ENCODE measurements at regions not wholly inside any gene's neighbourhood (a gene's known extent, or its start where the extent isn't known, plus 50 kb on each side); places are given as distances from the start of the nearest gene placed in this dataset.
A peak's percentile ranks its signal among the peaks of the same experiment; 100 is the strongest.

GRCh38 chr9:89655990-89656657 is 51.3 kb downstream of the GADD45G start:
- Histone ChIP-seq H3K27ac (ENCODE audit: low read depth, low read length) (no peak overlapping the region), H3K4me3 (ENCODE audit: low read depth, low read length) (no peak overlapping the region), H3K27me3 (ENCODE audit: control insufficient read depth, insufficient read depth, low read length) (no peaks in the 10 kb centered on the region), H3K36me3 (ENCODE audit: control insufficient read depth, insufficient read depth, low read length) (no peaks in the 10 kb centered on the region), H3K4me1 (ENCODE audit: control insufficient read depth, insufficient read depth, low read length) (peaks cover 42% of the 10 kb centered on the region), H3K9me3 (ENCODE audit: control insufficient read depth, insufficient read depth, low read length) (no peaks in the 10 kb centered on the region)
- 83% methylated on average over 18 of the region's 18 CpGs for WGBS (ENCODE audit: insufficient coverage)
- DNase-seq (ENCODE audit: low read depth in 4 of 6, low spot score in 6 of 6), result no peak

GRCh38 chr9:89657295-89657694 is 52.5 kb downstream of the GADD45G start:
- Histone ChIP-seq H3K27me3 (ENCODE audit: control insufficient read depth, insufficient read depth, low read length) (no peaks in the 10 kb centered on the region), H3K4me1 (ENCODE audit: control insufficient read depth, insufficient read depth, low read length) (peaks cover 54% of the 10 kb centered on the region), H3K9me3 (ENCODE audit: control insufficient read depth, insufficient read depth, low read length) (no peaks in the 10 kb centered on the region), H3K4me3 (ENCODE audit: low read depth, low read length) (no peak overlapping the region), H3K36me3 (ENCODE audit: control insufficient read depth, insufficient read depth, low read length) (no peaks in the 10 kb centered on the region), H3K27ac (ENCODE audit: low read depth, low read length) (no peak overlapping the region)
- WGBS (ENCODE audit: insufficient coverage), result 93% methylated on average over 3 of the region's 5 CpGs
- peak in 1 of 6 donors; percentile 40 for DNase-seq (ENCODE audit: low read depth in 4 of 6, low spot score in 6 of 6)

- DNase-seq (ENCODE audit: low read depth in 4 of 6, low spot score in 6 of 6), result no peak
- 90% methylated on average over 2 of the region's 4 CpGs for WGBS (ENCODE audit: insufficient coverage)
- H3K36me3 ChIP-seq (ENCODE audit: control insufficient read depth, insufficient read depth, low read length), result no peaks in the 10 kb centered on the region
- peaks cover 58% of the 10 kb centered on the region for H3K4me1 ChIP-seq (ENCODE audit: control insufficient read depth, insufficient read depth, low read length)
- H3K4me3 ChIP-seq (ENCODE audit: low read depth, low read length), result no peak overlapping the region
- no peak overlapping the region for H3K27ac ChIP-seq (ENCODE audit: low read depth, low read length)
- no peaks in the 10 kb centered on the region for H3K27me3 ChIP-seq (ENCODE audit: control insufficient read depth, insufficient read depth, low read length)
- H3K9me3 ChIP-seq (ENCODE audit: control insufficient read depth, insufficient read depth, low read length), result no peaks in the 10 kb centered on the region
Observed at GRCh38 chr9:89657765-89658164, 53.0 kb downstream of the GADD45G start.

- 22% methylated on average over 5 of the region's 5 CpGs for WGBS (ENCODE audit: insufficient coverage)
- Histone ChIP-seq H3K36me3 (ENCODE audit: control insufficient read depth, insufficient read depth, low read length) (no peaks in the 10 kb centered on the region), H3K4me1 (ENCODE audit: control insufficient read depth, insufficient read depth, low read length) (peaks cover 65% of the 10 kb centered on the region), H3K9me3 (ENCODE audit: control insufficient read depth, insufficient read depth, low read length) (no peaks in the 10 kb centered on the region), H3K27ac (ENCODE audit: low read depth, low read length) (no peak overlapping the region), H3K27me3 (ENCODE audit: control insufficient read depth, insufficient read depth, low read length) (no peaks in the 10 kb centered on the region), H3K4me3 (ENCODE audit: low read depth, low read length) (no peak overlapping the region)
- DNase-seq (ENCODE audit: low read depth in 4 of 6, low spot score in 6 of 6), result peak in 2 of 6 donors; percentile 45 to 48
Observed at GRCh38 chr9:89658401-89658800, 53.6 kb downstream of the GADD45G start.

- H3K9me3 ChIP-seq (ENCODE audit: control insufficient read depth, insufficient read depth, low read length), result no peaks in the 10 kb centered on the region
- H3K36me3 ChIP-seq (ENCODE audit: control insufficient read depth, insufficient read depth, low read length), result no peaks in the 10 kb centered on the region
- WGBS (ENCODE audit: insufficient coverage), result 100% methylated on average over 5 of the region's 6 CpGs
- peaks cover 66% of the 10 kb centered on the region for H3K4me1 ChIP-seq (ENCODE audit: control insufficient read depth, insufficient read depth, low read length)
- H3K27ac ChIP-seq (ENCODE audit: low read depth, low read length), result no peak overlapping the region
- H3K4me3 ChIP-seq (ENCODE audit: low read depth, low read length), result no peak overlapping the region
- H3K27me3 ChIP-seq (ENCODE audit: control insufficient read depth, insufficient read depth, low read length), result no peaks in the 10 kb centered on the region
- no peak for DNase-seq (ENCODE audit: low read depth in 4 of 6, low spot score in 6 of 6)
Observed at GRCh38 chr9:89658931-89659330, 54.1 kb downstream of the GADD45G start.

DNA sequence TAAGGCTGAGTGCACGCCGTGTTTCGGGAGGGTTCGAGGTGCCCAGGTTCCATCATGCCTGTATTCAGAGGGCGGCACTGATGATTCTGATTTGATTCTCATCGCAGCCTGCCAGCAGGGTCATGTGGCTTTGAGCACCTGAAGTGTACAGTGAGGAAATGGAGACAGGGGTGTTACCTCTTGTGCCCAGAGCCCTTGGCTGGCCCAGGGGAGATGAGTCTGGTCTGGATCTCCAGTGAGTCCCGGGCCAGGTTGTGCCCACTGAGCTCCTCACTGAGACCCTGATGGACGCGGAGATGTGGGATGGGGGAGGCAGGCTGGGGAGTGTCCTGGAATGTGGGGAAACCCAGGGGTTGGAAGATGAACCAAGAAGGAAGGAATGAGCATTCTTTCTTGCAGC is 54.7 kb downstream of the GADD45G start:
- H3K4me1 ChIP-seq (ENCODE audit: control insufficient read depth, insufficient read depth, low read length), result peaks cover 65% of the 10 kb centered on the region
- H3K4me3 ChIP-seq (ENCODE audit: low read depth, low read length), result no peak overlapping the region
- WGBS (ENCODE audit: insufficient coverage), result 97% methylated on average over 9 of the region's 9 CpGs
- no peaks in the 10 kb centered on the region for H3K9me3 ChIP-seq (ENCODE audit: control insufficient read depth, insufficient read depth, low read length)
- no peak for DNase-seq (ENCODE audit: low read depth in 4 of 6, low spot score in 6 of 6)
- no peak overlapping the region for H3K27ac ChIP-seq (ENCODE audit: low read depth, low read length)
- no peaks in the 10 kb centered on the region for H3K27me3 ChIP-seq (ENCODE audit: control insufficient read depth, insufficient read depth, low read length)
- no peaks in the 10 kb centered on the region for H3K36me3 ChIP-seq (ENCODE audit: control insufficient read depth, insufficient read depth, low read length)

DNA sequence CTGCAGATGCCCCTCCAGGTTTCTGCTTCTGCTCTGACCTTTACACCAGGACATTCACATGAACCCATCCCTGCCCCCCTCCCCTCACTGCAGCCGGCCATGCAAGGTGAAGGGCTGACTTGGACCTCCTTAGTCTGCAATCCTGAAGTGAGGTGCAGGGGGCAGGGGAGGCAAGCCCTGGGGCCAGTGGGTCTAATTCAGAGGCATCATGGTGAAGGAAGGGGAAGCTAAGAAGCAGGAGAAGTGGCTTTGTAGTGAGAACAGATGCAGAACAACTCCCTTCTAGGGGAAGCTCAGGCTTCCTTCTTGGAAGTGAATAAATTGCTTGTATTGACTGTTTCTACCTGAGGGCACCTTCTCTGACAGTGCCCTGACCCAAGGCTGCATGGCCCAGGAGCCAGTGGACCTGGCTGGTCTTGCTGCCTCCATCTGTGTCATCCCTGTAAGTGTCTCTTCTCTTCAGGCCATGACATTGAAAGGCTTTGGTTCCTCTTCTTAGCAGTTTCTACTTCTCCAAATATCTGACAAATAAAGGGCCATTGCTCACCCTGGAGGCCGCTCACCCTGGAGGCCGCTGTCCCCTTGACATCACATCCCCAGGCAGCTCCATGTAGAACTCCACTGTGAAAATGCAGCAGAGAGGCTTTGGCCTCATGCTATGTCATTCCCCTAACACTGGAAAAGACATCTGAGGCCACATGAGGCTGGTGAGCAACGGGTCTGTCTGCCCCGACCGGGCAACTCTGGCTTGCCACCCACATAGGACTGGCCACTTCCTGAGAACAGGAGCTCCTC is 55.3 kb downstream of the GADD45G start:
- no peaks in the 10 kb centered on the region for H3K9me3 ChIP-seq (ENCODE audit: control insufficient read depth, insufficient read depth, low read length)
- 95% methylated on average over 5 of the region's 6 CpGs for WGBS (ENCODE audit: insufficient coverage)
- no peak for DNase-seq (ENCODE audit: low read depth in 4 of 6, low spot score in 6 of 6)
- H3K4me1 ChIP-seq (ENCODE audit: control insufficient read depth, insufficient read depth, low read length), result peaks cover 59% of the 10 kb centered on the region
- H3K36me3 ChIP-seq (ENCODE audit: control insufficient read depth, insufficient read depth, low read length), result no peaks in the 10 kb centered on the region
- H3K27me3 ChIP-seq (ENCODE audit: control insufficient read depth, insufficient read depth, low read length), result no peaks in the 10 kb centered on the region
- H3K27ac ChIP-seq (ENCODE audit: low read depth, low read length), result no peak overlapping the region
- no peak overlapping the region for H3K4me3 ChIP-seq (ENCODE audit: low read depth, low read length)

DNA sequence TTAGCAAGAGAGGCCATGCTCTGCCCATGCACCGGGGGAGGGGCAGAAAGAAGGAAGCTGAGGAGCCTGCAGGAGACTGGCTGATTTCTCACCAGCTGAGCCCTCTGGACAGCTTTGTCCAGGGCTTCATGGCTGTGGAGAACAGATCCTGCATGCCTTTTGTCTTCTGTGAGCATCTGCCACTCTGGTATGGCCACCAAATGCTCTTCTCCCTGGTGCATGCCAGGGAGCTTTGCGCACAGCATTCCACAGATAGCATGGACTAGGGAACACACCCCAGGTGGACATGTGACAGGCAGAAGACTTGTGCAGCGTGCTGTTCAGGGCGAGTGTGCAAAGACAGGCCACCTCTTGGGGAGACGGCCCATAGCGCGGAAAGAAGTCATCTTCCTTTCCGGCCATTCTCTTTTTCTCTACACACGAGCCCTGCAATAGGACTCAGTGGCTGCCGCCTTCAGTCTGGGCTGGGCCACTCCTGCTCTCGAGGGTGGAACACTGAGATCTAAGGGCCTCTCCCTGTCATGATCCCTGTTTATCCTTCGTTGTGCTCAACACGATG is 56.7 kb downstream of the GADD45G start:
- 18% methylated on average over 13 of the region's 13 CpGs for WGBS (ENCODE audit: insufficient coverage)
- H3K27ac ChIP-seq (ENCODE audit: low read depth, low read length), result peak overlapping the region; percentile 69
- peak in 2 of 6 donors; percentile 52 to 63 for DNase-seq (ENCODE audit: low read depth in 4 of 6, low spot score in 6 of 6)
- H3K4me3 ChIP-seq (ENCODE audit: low read depth, low read length), result peak overlapping the region; percentile 42
- H3K4me1 ChIP-seq (ENCODE audit: control insufficient read depth, insufficient read depth, low read length), result peaks cover 51% of the 10 kb centered on the region
- no peaks in the 10 kb centered on the region for H3K9me3 ChIP-seq (ENCODE audit: control insufficient read depth, insufficient read depth, low read length)
- H3K27me3 ChIP-seq (ENCODE audit: control insufficient read depth, insufficient read depth, low read length), result no peaks in the 10 kb centered on the region
- H3K36me3 ChIP-seq (ENCODE audit: control insufficient read depth, insufficient read depth, low read length), result no peaks in the 10 kb centered on the region

DNA sequence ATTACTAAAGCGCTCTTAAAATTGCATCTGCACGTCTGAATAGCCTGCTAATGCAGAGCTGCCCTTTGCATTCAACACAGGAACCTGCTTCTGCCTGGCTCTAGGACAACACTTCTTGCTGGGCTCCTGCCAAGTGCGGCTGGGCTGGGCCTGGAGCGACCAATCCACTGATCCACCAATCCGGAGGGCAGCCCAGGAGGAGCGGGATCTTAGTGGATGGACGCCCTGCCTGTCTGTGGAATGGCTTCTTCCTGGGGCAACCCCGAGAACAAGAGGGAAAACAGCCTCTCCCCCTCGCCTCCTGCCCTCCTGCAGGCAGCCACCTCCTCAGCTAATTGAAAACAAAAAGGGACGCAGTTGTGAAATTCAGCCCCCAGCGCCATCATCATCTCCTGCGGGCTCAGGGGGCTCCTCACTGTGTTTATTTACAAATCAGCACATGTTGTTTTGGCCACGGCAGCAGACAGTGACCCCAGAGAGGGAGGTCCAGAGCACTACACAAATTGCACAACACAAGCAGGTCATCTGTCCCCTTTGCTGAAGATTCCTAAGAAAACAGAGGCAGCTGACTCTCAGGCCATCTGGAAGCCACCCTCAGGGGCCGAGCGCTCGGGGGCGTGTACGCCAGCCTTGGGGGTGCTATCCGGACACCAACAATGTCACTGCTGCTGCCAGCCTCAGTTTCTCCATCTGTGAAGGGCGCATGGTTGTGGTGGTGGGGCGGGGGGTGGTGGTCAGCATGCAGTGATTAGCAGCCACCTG is 57.3 kb downstream of the GADD45G start:
- Histone ChIP-seq H3K27me3 (ENCODE audit: control insufficient read depth, insufficient read depth, low read length) (no peaks in the 10 kb centered on the region), H3K4me1 (ENCODE audit: control insufficient read depth, insufficient read depth, low read length) (peaks cover 47% of the 10 kb centered on the region), H3K4me3 (ENCODE audit: low read depth, low read length) (peak overlapping the region; percentile 42), H3K36me3 (ENCODE audit: control insufficient read depth, insufficient read depth, low read length) (no peaks in the 10 kb centered on the region), H3K27ac (ENCODE audit: low read depth, low read length) (peak overlapping the region; percentile 86), H3K9me3 (ENCODE audit: control insufficient read depth, insufficient read depth, low read length) (no peaks in the 10 kb centered on the region)
- 14% methylated on average over 20 of the region's 21 CpGs for WGBS (ENCODE audit: insufficient coverage)
- peak; percentile 89 to 99 (median 96) for DNase-seq (ENCODE audit: low read depth in 4 of 6, low spot score in 6 of 6)
